Uterus (tissue), 3 donors: ENCODE measurements at regions not wholly inside any gene's neighbourhood (a gene's known extent, or its start where the extent isn't known, plus 50 kb on each side); places are given as distances from the start of the nearest gene placed in this dataset.

Experiments
- DNase-seq, 2 donors: peaks; one replicate each; pipeline ENCODE4 v3.0.0-alpha.2; 2019 to 2020
- H3K27ac ChIP-seq, 2 donors: fragments of 200-600 bp; sonication (generic); 1 replicate in 1 of 2; 2 replicates in 1 of 2; pipeline ENCODE4 v1.5.1; 2016 to 2018
- H3K27me3 ChIP-seq, 2 donors: fragments of 200-600 bp; sonication (generic); one replicate each; pipeline ENCODE4 v1.5.1; 2018 to 2019; ENCODE audit warnings: control low read depth in 1 of 2
- H3K36me3 ChIP-seq, 2 donors: fragments of 200-600 bp; sonication (generic); one replicate each; pipeline ENCODE4 v1.5.1; 2019; ENCODE audit warnings: control low read depth in 1 of 2
- H3K4me1 ChIP-seq, 2 donors: fragments of 200-600 bp; sonication (generic); one replicate each; pipeline ENCODE4 v1.5.1; 2018 to 2019; ENCODE audit warnings: control low read depth in 1 of 2
- H3K4me3 ChIP-seq, 2 donors: fragments of 200-600 bp; sonication (generic); 1 replicate in 1 of 2; 2 replicates in 1 of 2; pipeline ENCODE4 v1.5.1; 2018 to 2019; ENCODE audit warnings: mild to moderate bottlenecking in 1 of 2
- H3K9me3 ChIP-seq, 2 donors: fragments of 200-600 bp; sonication (generic); one replicate each; pipeline ENCODE4 v1.5.1; 2019; ENCODE audit warnings: control low read depth in 1 of 2
- POLR2A ChIP-seq, 2 donors: fragments of 450-650 bp; IDR thresholded peaks; one replicate each; pipeline ENCODE4 v1.6.1; 2016; ENCODE audit warnings: antibody characterized with exemption in 2 of 2, mild to moderate bottlenecking in 1 of 2, moderate library complexity in 1 of 2
- intact Hi-C: fragments of 100-400 bp; cut with DNase I; formaldehyde crosslinking; loops from one replicate; pipeline ENCODE4 v1.15.1; 2023; ENCODE audit warnings: low total_unique reads
- TF ChIP-seq, protein P1 (sequence below), 4 experiments: fragments of 200-600 bp in 2 of 4; fragments of 450-650 bp in 2 of 4; sonication (generic) in 2 of 4; IDR thresholded peaks; one replicate each; pipeline ENCODE4 v1.5.1; 2016 to 2019; ENCODE audit warnings: antibody characterized with exemption in 4 of 4, mild to moderate bottlenecking in 2 of 4, moderate library complexity in 1 of 4
- donor health status: DM: yes; HTN: yes; CAD: no.

DNA sequence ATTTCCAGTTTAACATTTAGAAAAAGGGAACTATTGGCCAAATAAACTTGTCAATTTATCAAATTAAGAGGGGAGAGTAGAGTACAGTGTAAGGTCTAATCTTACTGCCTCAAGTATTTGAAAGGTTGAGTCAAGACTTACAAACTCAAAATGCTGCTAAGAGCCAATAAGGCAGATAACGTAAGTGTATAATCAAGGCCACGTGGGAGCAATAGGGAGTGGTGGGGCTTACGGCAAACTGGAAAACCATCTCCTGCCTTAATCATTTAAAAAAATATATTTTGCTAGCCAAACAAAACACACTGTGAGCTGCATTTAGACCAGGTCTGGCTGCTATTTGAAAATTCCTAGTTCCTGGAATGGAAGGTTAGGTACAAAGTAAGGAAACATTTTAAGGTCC lies 107.3 kb upstream of the FRMD4B start:
- TF ChIP-seq, protein P1, sequence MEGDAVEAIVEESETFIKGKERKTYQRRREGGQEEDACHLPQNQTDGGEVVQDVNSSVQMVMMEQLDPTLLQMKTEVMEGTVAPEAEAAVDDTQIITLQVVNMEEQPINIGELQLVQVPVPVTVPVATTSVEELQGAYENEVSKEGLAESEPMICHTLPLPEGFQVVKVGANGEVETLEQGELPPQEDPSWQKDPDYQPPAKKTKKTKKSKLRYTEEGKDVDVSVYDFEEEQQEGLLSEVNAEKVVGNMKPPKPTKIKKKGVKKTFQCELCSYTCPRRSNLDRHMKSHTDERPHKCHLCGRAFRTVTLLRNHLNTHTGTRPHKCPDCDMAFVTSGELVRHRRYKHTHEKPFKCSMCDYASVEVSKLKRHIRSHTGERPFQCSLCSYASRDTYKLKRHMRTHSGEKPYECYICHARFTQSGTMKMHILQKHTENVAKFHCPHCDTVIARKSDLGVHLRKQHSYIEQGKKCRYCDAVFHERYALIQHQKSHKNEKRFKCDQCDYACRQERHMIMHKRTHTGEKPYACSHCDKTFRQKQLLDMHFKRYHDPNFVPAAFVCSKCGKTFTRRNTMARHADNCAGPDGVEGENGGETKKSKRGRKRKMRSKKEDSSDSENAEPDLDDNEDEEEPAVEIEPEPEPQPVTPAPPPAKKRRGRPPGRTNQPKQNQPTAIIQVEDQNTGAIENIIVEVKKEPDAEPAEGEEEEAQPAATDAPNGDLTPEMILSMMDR (IDR thresholded peaks at IDR 0.05) = no peak
- TF ChIP-seq POLR2A (IDR thresholded peaks at IDR 0.05) = no peak
- no peaks in the 10 kb centered on the region for H3K36me3 ChIP-seq
- no peaks in the 10 kb centered on the region for H3K4me1 ChIP-seq
- H3K4me3 ChIP-seq = no peak overlapping the region
- H3K9me3 ChIP-seq = no peaks in the 10 kb centered on the region
- no peaks in the 10 kb centered on the region for H3K27me3 ChIP-seq
- intact Hi-C loops = no loop called here
- no peak overlapping the region for H3K27ac ChIP-seq
- DNase-seq = no peak

DNA sequence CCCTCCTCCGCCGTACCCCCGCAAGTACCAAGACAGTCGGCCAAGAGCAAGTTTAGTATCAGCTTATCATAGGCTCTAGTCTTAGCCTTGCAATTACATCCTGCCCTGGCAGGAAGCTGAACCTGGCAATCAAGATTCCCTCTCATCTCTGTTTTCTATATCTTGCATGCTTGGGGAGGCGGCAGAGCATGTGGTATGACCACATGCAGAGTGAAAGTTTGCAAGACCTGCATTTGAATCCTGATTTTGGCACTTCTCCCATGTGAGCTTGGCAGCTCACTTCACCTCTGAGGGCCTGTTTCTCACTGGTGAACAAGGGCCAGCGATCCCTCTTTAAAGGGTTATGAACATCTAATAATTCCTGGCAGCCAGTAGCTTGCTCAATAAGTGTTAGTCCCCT lies 106.1 kb upstream of the FRMD4B start:
- DNase-seq = no peak
- Histone ChIP-seq H3K4me3 (no peak overlapping the region), H3K9me3 (no peaks in the 10 kb centered on the region), H3K27ac (no peak overlapping the region), H3K4me1 (no peaks in the 10 kb centered on the region), H3K36me3 (no peaks in the 10 kb centered on the region), H3K27me3 (no peaks in the 10 kb centered on the region)
- TF ChIP-seq, protein P1 (IDR thresholded peaks at IDR 0.05) = no peak
- no peak for TF ChIP-seq POLR2A (IDR thresholded peaks at IDR 0.05)
- intact Hi-C loops = no loop called here

DNA sequence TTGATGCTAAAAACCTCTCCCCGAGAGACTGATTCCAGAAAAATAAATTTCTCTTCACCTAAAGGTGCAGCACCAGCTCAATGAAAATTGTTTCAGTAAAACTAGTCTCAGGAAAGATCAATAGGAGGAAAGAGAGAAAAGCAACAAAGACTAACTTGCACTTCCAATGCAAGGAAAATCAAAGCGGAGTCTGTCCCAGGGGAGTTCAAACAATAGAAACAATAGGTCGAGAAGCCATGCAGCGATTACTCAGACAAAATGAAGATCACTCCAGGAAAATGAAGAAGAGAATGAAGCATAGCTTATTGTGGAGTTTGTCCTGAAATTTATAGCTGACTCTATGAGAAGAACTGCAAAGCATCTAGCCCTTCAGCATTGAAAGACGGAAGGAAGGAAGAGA lies 105.1 kb upstream of the FRMD4B start:
- TF ChIP-seq POLR2A (IDR thresholded peaks at IDR 0.05) = no peak
- TF ChIP-seq, protein P1 (IDR thresholded peaks at IDR 0.05) = no peak
- no peaks in the 10 kb centered on the region for H3K4me1 ChIP-seq
- DNase-seq = no peak
- no peak overlapping the region for H3K27ac ChIP-seq
- H3K36me3 ChIP-seq = no peaks in the 10 kb centered on the region
- no peaks in the 10 kb centered on the region for H3K9me3 ChIP-seq
- intact Hi-C loops = no loop called here
- H3K4me3 ChIP-seq = no peak overlapping the region
- no peaks in the 10 kb centered on the region for H3K27me3 ChIP-seq

DNA sequence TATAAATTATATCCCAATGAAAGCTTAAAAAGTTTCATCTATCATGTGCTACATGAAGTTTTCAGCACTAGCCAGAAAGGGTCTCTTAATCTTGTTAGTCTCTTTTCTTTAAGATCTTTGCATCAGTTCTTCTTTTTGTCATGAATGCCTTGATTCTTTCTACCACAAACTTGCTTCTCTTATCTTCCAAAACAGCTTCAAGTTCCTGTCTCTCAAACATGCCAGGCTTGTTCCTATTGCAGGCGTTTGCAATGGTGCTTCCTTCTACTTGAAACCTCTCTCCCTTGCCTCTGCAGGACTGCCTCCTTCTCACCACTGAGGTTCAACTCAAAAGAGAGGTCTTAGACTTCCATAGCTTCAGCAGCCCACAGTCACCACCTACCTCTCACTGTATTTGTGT lies 104.3 kb upstream of the FRMD4B start:
- H3K9me3 ChIP-seq = no peaks in the 10 kb centered on the region
- H3K4me1 ChIP-seq = peaks cover 0 to 2% of the 10 kb centered on the region in 2 donors
- no peaks in the 10 kb centered on the region for H3K27me3 ChIP-seq
- TF ChIP-seq, protein P1 (IDR thresholded peaks at IDR 0.05) = no peak
- TF ChIP-seq POLR2A (IDR thresholded peaks at IDR 0.05) = no peak
- DNase-seq = no peak
- no peak overlapping the region for H3K27ac ChIP-seq
- H3K36me3 ChIP-seq = no peaks in the 10 kb centered on the region
- H3K4me3 ChIP-seq = no peak overlapping the region
- intact Hi-C loops = no loop called here

DNA sequence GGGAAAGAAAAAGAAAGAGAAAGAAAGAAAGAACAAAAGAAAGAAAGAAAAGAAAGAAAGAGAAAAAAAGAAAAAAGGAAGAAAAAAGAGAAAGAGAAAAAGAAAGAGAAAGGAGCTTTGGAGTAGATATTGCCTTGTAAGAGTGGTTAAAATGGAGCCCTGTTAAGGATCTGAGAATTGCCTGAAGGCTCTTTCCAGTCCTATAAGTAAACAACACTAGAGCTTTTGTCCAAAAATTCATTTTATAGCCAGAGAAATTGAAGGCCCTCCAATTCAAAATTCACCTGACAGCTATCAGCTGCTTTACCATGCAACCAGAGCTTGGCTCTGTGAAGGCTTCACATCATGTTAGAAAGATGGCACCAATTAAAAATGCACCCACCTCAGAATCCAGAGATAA lies 102.1 kb upstream of the FRMD4B start:
- TF ChIP-seq, protein P1 (IDR thresholded peaks at IDR 0.05) = no peak
- TF ChIP-seq POLR2A (IDR thresholded peaks at IDR 0.05) = no peak
- DNase-seq = no peak
- Histone ChIP-seq H3K27ac (no peak overlapping the region), H3K36me3 (no peaks in the 10 kb centered on the region), H3K9me3 (no peaks in the 10 kb centered on the region), H3K27me3 (no peaks in the 10 kb centered on the region), H3K4me3 (no peak overlapping the region), H3K4me1 (peaks cover 0 to 11% of the 10 kb centered on the region in 2 donors)
- intact Hi-C loops = no loop called here
